Panc1 (cell line): ENCODE measurements at regions not wholly inside any gene's neighbourhood (a gene's known extent, or its start where the extent isn't known, plus 50 kb on each side); places are given as distances from the start of the nearest gene placed in this dataset.

Experiments used
- ATAC-seq: fragments of 200-7000 bp; cut with Tn5 transposase; 2 replicates; pipeline ENCODE4 v1.9.1; 2020; ENCODE audit warnings: mild to moderate bottlenecking, moderate library complexity
- BruUV-seq: library from RNA; stranded (reverse); fragments of 400-500 nt; replicated peaks from 2 replicates; lab custom pipeline; 2021; lab: Mats Ljungman, UMichigan
- CTCF ChIA-PET: fragments of 300-600 bp; sonication (Branson Sonifier 250); formaldehyde crosslinking; loops from one replicate; lab custom pipeline; 2022; ENCODE audit warnings: antibody characterized with exemption; lab: Charles Lee
- POLR2A ChIA-PET: fragments of 300-600 bp; sonication (Branson Sonifier 250); formaldehyde crosslinking; loops from one replicate; lab custom pipeline; 2022; ENCODE audit warnings: antibody characterized with exemption; lab: Charles Lee
- DNase-seq: peaks from one replicate; pipeline ENCODE4 v3.0.0-alpha.2; 2010; ENCODE audit warnings: low read depth, low spot score
- H3K27ac ChIP-seq: 2 replicates; pipeline ENCODE4 v1.5.1; 2011; ENCODE audit warnings: mild to moderate bottlenecking, low read length, inconsistent platforms
- H3K27me3 ChIP-seq: fragments of 200-500 bp; sonication (Bioruptor generic); 2 replicates; pipeline ENCODE4 v1.6.0; 2014; ENCODE audit warnings: low read length, inconsistent platforms; ENCODE audit not compliant: control insufficient read depth, insufficient read depth
- H3K36me3 ChIP-seq: fragments of 200-500 bp; sonication (Bioruptor generic); 2 replicates; pipeline ENCODE4 v1.5.1; 2014; ENCODE audit warnings: inconsistent platforms, mild to moderate bottlenecking, low read length, moderate library complexity; ENCODE audit not compliant: control insufficient read depth, insufficient read depth
- H3K4me1 ChIP-seq: 2 replicates; pipeline ENCODE4 v1.5.1; 2011; ENCODE audit warnings: inconsistent platforms, mild to moderate bottlenecking, low read length, moderate library complexity; ENCODE audit not compliant: control insufficient read depth, insufficient read depth
- H3K4me3 ChIP-seq, 2 experiments: 2 replicates each; pipeline ENCODE4 v1.5.1; 2011 to 2012; ENCODE audit warnings: low read depth in 2 of 2, low read length in 2 of 2, mild to moderate bottlenecking in 2 of 2, inconsistent platforms in 1 of 2, moderate library complexity in 1 of 2
- H3K9me3 ChIP-seq: fragments of 200-500 bp; sonication (Bioruptor generic); 2 replicates; pipeline ENCODE4 v1.5.1; 2014; ENCODE audit warnings: low read depth, mild to moderate bottlenecking, inconsistent platforms, low read length, moderate library complexity; ENCODE audit not compliant: control insufficient read depth, insufficient read depth
- POLR2AphosphoS5 ChIP-seq: IDR thresholded peaks from 2 replicates; pipeline ENCODE4 v1.6.1; 2012; ENCODE audit warnings: mild to moderate bottlenecking, low read depth, low read length, moderate library complexity
- SIN3A ChIP-seq: IDR thresholded peaks from 2 replicates; pipeline ENCODE4 v1.6.1; 2012; ENCODE audit warnings: low read depth, mild to moderate bottlenecking, low read length, moderate library complexity, borderline replicate concordance; ENCODE audit not compliant: insufficient read depth
- TCF7L2 ChIP-seq: IDR thresholded peaks from 2 replicates; pipeline ENCODE4 v1.6.1; 2011; ENCODE audit warnings: mild to moderate bottlenecking, low read depth, low read length, inconsistent platforms
- in situ Hi-C: cut with HindIII; loops from 2 replicates; pipeline ENCODE4 v1.10.0; 2016; ENCODE audit warnings: low sequenced_read_pairs, low pct_unique_long_range_greater_than_20kb
- intact Hi-C: fragments of 100-400 bp; cut with micrococcal nuclease; formaldehyde crosslinking; loops from one replicate; pipeline ENCODE4 v1.10.0; 2022; ENCODE audit not compliant: unreplicated experiment
- TF ChIP-seq, protein P1 (sequence below), 2 experiments: IDR thresholded peaks; 2 replicates each; pipeline ENCODE4 v1.6.1; 2011 to 2012; ENCODE audit warnings: low read depth in 2 of 2, control low read depth in 1 of 2, low read length in 1 of 2, mild to moderate bottlenecking in 1 of 2, moderate library complexity in 1 of 2; ENCODE audit not compliant: insufficient read depth in 1 of 2
- TF ChIP-seq, protein P2 (sequence below): fragments of 450-650 bp; IDR thresholded peaks from 2 replicates; pipeline ENCODE4 v1.5.1; 2017; ENCODE audit warnings: mild to moderate bottlenecking

DNA sequence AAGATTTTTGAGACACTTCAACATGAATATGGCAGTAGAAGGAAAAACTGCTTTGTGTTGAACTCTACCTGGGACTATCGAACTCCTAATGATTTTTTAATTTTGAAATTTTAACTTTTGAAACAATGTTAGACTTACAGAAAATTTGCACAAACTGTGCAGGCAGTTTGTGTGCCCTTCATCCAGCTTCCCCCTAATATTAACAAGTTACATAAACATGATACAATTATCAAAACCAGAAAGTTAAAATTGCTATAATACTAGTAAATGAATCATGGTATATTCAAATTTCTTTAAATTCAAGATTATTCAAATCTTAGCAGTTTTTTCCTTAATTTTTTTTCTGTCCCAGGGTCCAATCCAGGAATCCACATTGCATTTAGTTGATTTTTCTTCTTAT is 278.9 kb downstream of the ADGRL2 start:
- H3K27ac ChIP-seq = no peak overlapping the region
- DNase-seq (no peak), ATAC-seq (no peak)
- no peaks in the 10 kb centered on the region for H3K9me3 ChIP-seq
- TF ChIP-seq TCF7L2 = no peak
- TF ChIP-seq POLR2AphosphoS5 = no peak
- TF ChIP-seq, protein P1, sequence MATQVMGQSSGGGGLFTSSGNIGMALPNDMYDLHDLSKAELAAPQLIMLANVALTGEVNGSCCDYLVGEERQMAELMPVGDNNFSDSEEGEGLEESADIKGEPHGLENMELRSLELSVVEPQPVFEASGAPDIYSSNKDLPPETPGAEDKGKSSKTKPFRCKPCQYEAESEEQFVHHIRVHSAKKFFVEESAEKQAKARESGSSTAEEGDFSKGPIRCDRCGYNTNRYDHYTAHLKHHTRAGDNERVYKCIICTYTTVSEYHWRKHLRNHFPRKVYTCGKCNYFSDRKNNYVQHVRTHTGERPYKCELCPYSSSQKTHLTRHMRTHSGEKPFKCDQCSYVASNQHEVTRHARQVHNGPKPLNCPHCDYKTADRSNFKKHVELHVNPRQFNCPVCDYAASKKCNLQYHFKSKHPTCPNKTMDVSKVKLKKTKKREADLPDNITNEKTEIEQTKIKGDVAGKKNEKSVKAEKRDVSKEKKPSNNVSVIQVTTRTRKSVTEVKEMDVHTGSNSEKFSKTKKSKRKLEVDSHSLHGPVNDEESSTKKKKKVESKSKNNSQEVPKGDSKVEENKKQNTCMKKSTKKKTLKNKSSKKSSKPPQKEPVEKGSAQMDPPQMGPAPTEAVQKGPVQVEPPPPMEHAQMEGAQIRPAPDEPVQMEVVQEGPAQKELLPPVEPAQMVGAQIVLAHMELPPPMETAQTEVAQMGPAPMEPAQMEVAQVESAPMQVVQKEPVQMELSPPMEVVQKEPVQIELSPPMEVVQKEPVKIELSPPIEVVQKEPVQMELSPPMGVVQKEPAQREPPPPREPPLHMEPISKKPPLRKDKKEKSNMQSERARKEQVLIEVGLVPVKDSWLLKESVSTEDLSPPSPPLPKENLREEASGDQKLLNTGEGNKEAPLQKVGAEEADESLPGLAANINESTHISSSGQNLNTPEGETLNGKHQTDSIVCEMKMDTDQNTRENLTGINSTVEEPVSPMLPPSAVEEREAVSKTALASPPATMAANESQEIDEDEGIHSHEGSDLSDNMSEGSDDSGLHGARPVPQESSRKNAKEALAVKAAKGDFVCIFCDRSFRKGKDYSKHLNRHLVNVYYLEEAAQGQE (IDR thresholded peaks at IDR 0.05; ENCODE audit: insufficient read depth in 1 of 2, low read depth in 2 of 2, low read length in 1 of 2) = no peak
- TF ChIP-seq, protein P2, sequence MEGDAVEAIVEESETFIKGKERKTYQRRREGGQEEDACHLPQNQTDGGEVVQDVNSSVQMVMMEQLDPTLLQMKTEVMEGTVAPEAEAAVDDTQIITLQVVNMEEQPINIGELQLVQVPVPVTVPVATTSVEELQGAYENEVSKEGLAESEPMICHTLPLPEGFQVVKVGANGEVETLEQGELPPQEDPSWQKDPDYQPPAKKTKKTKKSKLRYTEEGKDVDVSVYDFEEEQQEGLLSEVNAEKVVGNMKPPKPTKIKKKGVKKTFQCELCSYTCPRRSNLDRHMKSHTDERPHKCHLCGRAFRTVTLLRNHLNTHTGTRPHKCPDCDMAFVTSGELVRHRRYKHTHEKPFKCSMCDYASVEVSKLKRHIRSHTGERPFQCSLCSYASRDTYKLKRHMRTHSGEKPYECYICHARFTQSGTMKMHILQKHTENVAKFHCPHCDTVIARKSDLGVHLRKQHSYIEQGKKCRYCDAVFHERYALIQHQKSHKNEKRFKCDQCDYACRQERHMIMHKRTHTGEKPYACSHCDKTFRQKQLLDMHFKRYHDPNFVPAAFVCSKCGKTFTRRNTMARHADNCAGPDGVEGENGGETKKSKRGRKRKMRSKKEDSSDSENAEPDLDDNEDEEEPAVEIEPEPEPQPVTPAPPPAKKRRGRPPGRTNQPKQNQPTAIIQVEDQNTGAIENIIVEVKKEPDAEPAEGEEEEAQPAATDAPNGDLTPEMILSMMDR = no peak
- no peak for TF ChIP-seq SIN3A
- no peak overlapping the region for H3K4me3 ChIP-seq
- no peaks in the 10 kb centered on the region for H3K27me3 ChIP-seq
- CTCF ChIA-PET = no interaction called here
- POLR2A ChIA-PET = no interaction called here
- in situ Hi-C loops (no loop called here), intact Hi-C loops (no loop called here)
- BruUV-seq = no TSS peak
- no peaks in the 10 kb centered on the region for H3K4me1 ChIP-seq
- H3K36me3 ChIP-seq = no peaks in the 10 kb centered on the region

GRCh38 chr1:82073659-82074058 is 272.9 kb downstream of the ADGRL2 start:
- no TSS peak for BruUV-seq
- no peak for DNase-seq
- no peaks in the 10 kb centered on the region for H3K4me1 ChIP-seq
- H3K36me3 ChIP-seq = no peaks in the 10 kb centered on the region
- ChIA-PET POLR2A (no interaction called here), CTCF (interaction anchor here (0.6 kb wide), 1 partner anchor 51 kb away, joined by 4 read pairs; no protein-coding TSS in a partner anchor)
- no peaks in the 10 kb centered on the region for H3K9me3 ChIP-seq
- in situ Hi-C loops (no loop called here), intact Hi-C loops (no loop called here)
- TF ChIP-seq, protein P1 (IDR thresholded peaks at IDR 0.05; ENCODE audit: insufficient read depth in 1 of 2, low read depth in 2 of 2, low read length in 1 of 2) = no peak
- TF ChIP-seq SIN3A = no peak
- no peak for TF ChIP-seq TCF7L2
- no peak for TF ChIP-seq POLR2AphosphoS5
- TF ChIP-seq, protein P2 = no peak
- no peaks in the 10 kb centered on the region for H3K27me3 ChIP-seq
- no peak overlapping the region for H3K4me3 ChIP-seq
- no peak for ATAC-seq
- H3K27ac ChIP-seq = no peak overlapping the region
